Neuronal stem cell (in vitro differentiated cells): ENCODE measurements at regions not wholly inside any gene's neighbourhood (a gene's known extent, or its start where the extent isn't known, plus 50 kb on each side); places are given as distances from the start of the nearest gene placed in this dataset.

Experiments
- DNase-seq: peaks from one replicate; pipeline ENCODE4 v3.0.0-alpha.2; 2013; ENCODE audit warnings: low spot score
- H2AFZ ChIP-seq: one replicate; pipeline ENCODE4 v1.6.1; 2013; ENCODE audit warnings: mild to moderate bottlenecking, low read length, inconsistent platforms
- H2AK5ac ChIP-seq: 2 replicates; pipeline ENCODE4 v1.6.1; 2013; ENCODE audit warnings: low read depth, mild to moderate bottlenecking, inconsistent platforms, low read length, moderate library complexity, mixed read lengths
- H2BK120ac ChIP-seq: 2 replicates; pipeline ENCODE4 v1.6.1; 2013; ENCODE audit warnings: low read depth, mild to moderate bottlenecking, inconsistent platforms, low read length, moderate library complexity, mixed read lengths
- H2BK12ac ChIP-seq: one replicate; pipeline ENCODE4 v1.6.1; 2013; ENCODE audit warnings: low read length, inconsistent platforms
- H2BK15ac ChIP-seq: 2 replicates; pipeline ENCODE4 v1.6.1; 2013; ENCODE audit warnings: mild to moderate bottlenecking, low read length, inconsistent platforms, mixed read lengths
- H2BK5ac ChIP-seq: one replicate; pipeline ENCODE4 v1.6.1; 2013; ENCODE audit warnings: inconsistent platforms, mild to moderate bottlenecking, low read length, moderate library complexity
- H3K14ac ChIP-seq: one replicate; pipeline ENCODE4 v1.6.1; 2013; ENCODE audit warnings: low read length, inconsistent platforms
- H3K18ac ChIP-seq: 2 replicates; pipeline ENCODE4 v1.6.1; 2013; ENCODE audit warnings: low read length, inconsistent platforms
- H3K23ac ChIP-seq: 2 replicates; pipeline ENCODE4 v1.6.1; 2013; ENCODE audit warnings: low read depth, mild to moderate bottlenecking, mixed read lengths, low read length, inconsistent platforms; ENCODE audit not compliant: poor library complexity
- H3K27ac ChIP-seq: replicated peaks from 3 replicates; pipeline ENCODE4 v1.5.1; 2013; ENCODE audit warnings: low read length, inconsistent platforms
- H3K27me3 ChIP-seq, 3 experiments: 2 replicates each; pipeline ENCODE4 v1.6.1; 2013; ENCODE audit warnings: low read length in 3 of 3, mild to moderate bottlenecking in 2 of 3, inconsistent platforms in 1 of 3, low read depth in 1 of 3, mixed read lengths in 1 of 3, moderate library complexity in 1 of 3; ENCODE audit not compliant: control insufficient read depth in 3 of 3, insufficient read depth in 3 of 3
- H3K36me3 ChIP-seq, 2 donors: replicated peaks in 1 of 2; 2 replicates each; pipeline ENCODE4 v1.6.1; 2013; ENCODE audit warnings: low read length in 2 of 2; ENCODE audit not compliant: control insufficient read depth in 2 of 2, insufficient read depth in 2 of 2
- H3K4ac ChIP-seq: 2 replicates; pipeline ENCODE4 v1.6.1; 2013; ENCODE audit warnings: inconsistent platforms, mild to moderate bottlenecking, low read length, moderate library complexity
- H3K4me1 ChIP-seq, 2 donors: 1 replicate in 1 of 2; 2 replicates in 1 of 2; pipeline ENCODE4 v1.6.1; 2013; ENCODE audit warnings: low read length in 2 of 2, low read depth in 1 of 2; ENCODE audit not compliant: control insufficient read depth in 2 of 2, insufficient read depth in 1 of 2
- H3K4me2 ChIP-seq: one replicate; pipeline ENCODE4 v1.6.1; 2013; ENCODE audit warnings: mild to moderate bottlenecking, low read length, inconsistent platforms; ENCODE audit not compliant: insufficient read depth, poor library complexity, severe bottlenecking
- H3K4me3 ChIP-seq, 2 donors: 2 replicates each; pipeline ENCODE4 v1.5.1; 2013; ENCODE audit warnings: low read length in 2 of 2, mild to moderate bottlenecking in 2 of 2, inconsistent platforms in 1 of 2, moderate library complexity in 1 of 2
- H3K79me1 ChIP-seq: one replicate; pipeline ENCODE4 v1.6.1; 2013; ENCODE audit warnings: low read depth, mild to moderate bottlenecking, inconsistent platforms, low read length, moderate library complexity
- H3K9ac ChIP-seq: one replicate; pipeline ENCODE4 v1.6.1; 2013; ENCODE audit warnings: mild to moderate bottlenecking, low read depth, low read length, inconsistent platforms; ENCODE audit not compliant: poor library complexity
- H3K9me3 ChIP-seq, 2 donors: replicated peaks in 1 of 2; 2 replicates each; pipeline versions ENCODE3 to v1.6.1; 2013; ENCODE audit warnings: low read length in 2 of 2, mild to moderate bottlenecking in 2 of 2, inconsistent platforms in 1 of 2, low read depth in 1 of 2, mixed read lengths in 1 of 2, moderate library complexity in 1 of 2; ENCODE audit not compliant: control insufficient read depth in 2 of 2, insufficient read depth in 1 of 2
- H4K8ac ChIP-seq: one replicate; pipeline ENCODE4 v1.6.1; 2013; ENCODE audit warnings: low read depth, mild to moderate bottlenecking, inconsistent platforms, low read length, moderate library complexity
- H4K91ac ChIP-seq: one replicate; pipeline ENCODE4 v1.6.1; 2013; ENCODE audit warnings: low read length, low read depth, mild to moderate bottlenecking, inconsistent platforms; ENCODE audit not compliant: poor library complexity
- WGBS, 2 donors: extraction: QIAGEN DNeasy Blood & Tissue Kit; methylation state at CpG; one replicate each; pipeline ENCODE4 v1.1.7; 2013; ENCODE audit warnings: missing lambda C conversion rate in 2 of 2, mixed read lengths in 1 of 2; ENCODE audit not compliant: insufficient read length in 2 of 2, insufficient replicate concordance in 1 of 2; ENCODE audit errors: extremely low coverage in 2 of 2; 5-methylcytosine and 5-hydroxymethylcytosine counted together

DNA sequence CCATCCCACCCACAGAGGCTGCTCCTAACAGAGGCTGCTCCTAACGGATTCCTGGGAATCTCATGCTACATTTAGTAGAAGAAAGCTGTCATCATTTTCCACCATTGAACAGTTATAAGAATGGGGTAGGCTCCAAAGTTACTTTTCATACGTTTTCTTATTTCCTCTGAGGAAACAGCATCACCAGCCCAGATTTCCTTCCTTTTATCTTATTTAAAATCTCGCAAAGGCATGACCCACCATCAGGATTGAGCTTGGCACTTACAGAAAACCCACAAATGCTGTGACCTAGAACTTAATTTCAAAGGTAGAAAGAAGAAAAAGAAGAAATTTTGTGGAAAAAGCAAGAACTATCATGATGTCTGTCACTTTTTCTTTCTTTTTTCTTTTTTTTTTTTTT, 168.0 kb downstream of the LY86 start:
- H3K23ac ChIP-seq = no peak overlapping the region
- no peaks in the 10 kb centered on the region for H3K36me3 ChIP-seq
- no peak overlapping the region for H3K14ac ChIP-seq
- H3K27ac ChIP-seq = no peak overlapping the region
- no peaks in the 10 kb centered on the region for H3K79me1 ChIP-seq
- no peak overlapping the region for H3K18ac ChIP-seq
- H2BK120ac ChIP-seq = no peak overlapping the region
- no CpG with 5 or more reads among the region's 3 CpGs for WGBS, 2 donors
- no peak overlapping the region for H2AK5ac ChIP-seq
- no peak for DNase-seq
- no peak overlapping the region for H3K4me2 ChIP-seq
- H2AFZ ChIP-seq = no peak overlapping the region
- peaks cover 8 to 21% of the 10 kb centered on the region in 2 donors for H3K4me1 ChIP-seq
- H3K9me3 ChIP-seq = no peaks in the 10 kb centered on the region
- no peak overlapping the region for H3K9ac ChIP-seq
- H3K4ac ChIP-seq = no peak overlapping the region
- no peak overlapping the region for H4K91ac ChIP-seq
- H3K27me3 ChIP-seq = no peaks in the 10 kb centered on the region
- H2BK12ac ChIP-seq = no peak overlapping the region
- H3K4me3 ChIP-seq = no peak overlapping the region
- H2BK5ac ChIP-seq = no peak overlapping the region
- H4K8ac ChIP-seq = no peak overlapping the region
- H2BK15ac ChIP-seq = no peak overlapping the region

DNA sequence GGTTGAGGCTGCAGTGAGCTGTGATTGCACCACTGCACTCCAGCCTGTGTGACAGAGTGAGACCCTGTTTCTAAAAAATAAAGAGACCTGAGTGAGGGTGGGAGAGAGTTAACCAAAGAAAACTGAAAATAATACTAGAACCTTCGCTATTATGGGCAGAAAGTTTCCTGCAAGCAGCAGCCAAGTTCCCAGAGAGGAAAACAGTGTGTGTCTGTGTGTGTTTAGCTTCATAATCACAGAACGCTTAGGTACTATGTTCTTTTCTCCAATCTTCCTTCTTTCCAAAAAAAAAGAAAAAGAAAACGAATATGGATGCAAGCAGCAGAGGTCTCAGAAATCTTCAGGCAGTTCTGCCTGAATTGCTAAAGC, 170.0 kb downstream of the LY86 start:
- Histone ChIP-seq H3K23ac (no peak overlapping the region), H3K27me3 (no peaks in the 10 kb centered on the region), H3K4me2 (no peak overlapping the region), H3K18ac (no peak overlapping the region), H3K9ac (no peak overlapping the region), H3K4me3 (no peak overlapping the region), H2BK5ac (no peak overlapping the region), H4K91ac (no peak overlapping the region), H2BK15ac (peak overlapping the region; percentile 2), H3K4ac (no peak overlapping the region), H3K9me3 (no peaks in the 10 kb centered on the region), H3K14ac (no peak overlapping the region), H2BK120ac (no peak overlapping the region), H4K8ac (no peak overlapping the region), H2AFZ (peak overlapping the region; percentile 86), H2AK5ac (peak overlapping the region; percentile 26), H3K79me1 (no peaks in the 10 kb centered on the region), H3K27ac (peak overlapping the region; percentile 28), H3K36me3 (no peaks in the 10 kb centered on the region), H2BK12ac (no peak overlapping the region), H3K4me1 (peaks cover 8 to 11% of the 10 kb centered on the region in 2 donors)
- no peak for DNase-seq
- WGBS, 2 donors = no CpG with 5 or more reads among the region's 3 CpGs

- H2BK12ac ChIP-seq = no peak overlapping the region
- peak overlapping the region; percentile 46 for H2BK5ac ChIP-seq
- no peak overlapping the region for H2BK120ac ChIP-seq
- H2AFZ ChIP-seq = peak overlapping the region; percentile 86
- peak; percentile 84 for DNase-seq
- H3K18ac ChIP-seq = peak overlapping the region; percentile 86
- H3K9me3 ChIP-seq = no peaks in the 10 kb centered on the region
- H2AK5ac ChIP-seq = peak overlapping the region; percentile 6
- H3K27me3 ChIP-seq = no peaks in the 10 kb centered on the region
- H3K9ac ChIP-seq = peak overlapping the region; percentile 37
- no peaks in the 10 kb centered on the region for H3K36me3 ChIP-seq
- H3K4me3 ChIP-seq = no peak overlapping the region
- peak overlapping the region; percentile 2 for H2BK15ac ChIP-seq
- no peak overlapping the region for H3K4ac ChIP-seq
- H3K27ac ChIP-seq = peak overlapping the region; percentile 41
- no CpG with 5 or more reads among the region's 22 CpGs for WGBS, 2 donors
- H4K91ac ChIP-seq = no peak overlapping the region
- H3K4me1 ChIP-seq = peaks cover 8 to 11% of the 10 kb centered on the region in 2 donors
- H3K4me2 ChIP-seq = peak overlapping the region; percentile 47
- H4K8ac ChIP-seq = no peak overlapping the region
- no peak overlapping the region for H3K14ac ChIP-seq
- no peak overlapping the region for H3K23ac ChIP-seq
- no peaks in the 10 kb centered on the region for H3K79me1 ChIP-seq
Measured at GRCh38 chr6:6758915-6759654, 170.6 kb downstream of the LY86 start.

DNA sequence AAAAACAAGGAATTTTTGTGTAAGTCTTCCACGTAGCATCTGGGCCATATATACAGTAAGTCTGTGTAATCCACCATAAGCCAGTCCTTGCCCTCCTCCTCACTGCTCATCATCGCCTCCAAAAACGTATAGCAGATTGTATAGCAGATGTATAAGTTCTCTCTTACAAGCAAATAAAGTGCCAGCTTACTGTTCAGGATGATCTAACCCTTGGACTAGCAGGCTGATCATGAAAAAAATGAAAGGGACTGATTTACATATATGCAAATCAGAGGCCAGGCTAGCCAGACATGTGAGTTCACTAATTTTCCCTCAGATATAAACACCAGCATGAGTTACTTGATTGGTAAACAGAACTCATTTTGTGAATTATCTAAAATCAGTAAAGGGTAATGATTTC, 171.5 kb downstream of the LY86 start:
- H3K9ac ChIP-seq = no peak overlapping the region
- DNase-seq = no peak
- H3K36me3 ChIP-seq = no peaks in the 10 kb centered on the region
- no peak overlapping the region for H3K4me3 ChIP-seq
- H2AFZ ChIP-seq = no peak overlapping the region
- H3K79me1 ChIP-seq = no peaks in the 10 kb centered on the region
- no CpG with 5 or more reads among the region's 3 CpGs for WGBS, 2 donors
- no peaks in the 10 kb centered on the region for H3K9me3 ChIP-seq
- H3K27ac ChIP-seq = no peak overlapping the region
- H2BK120ac ChIP-seq = no peak overlapping the region
- no peak overlapping the region for H4K8ac ChIP-seq
- H3K4me2 ChIP-seq = no peak overlapping the region
- H3K18ac ChIP-seq = no peak overlapping the region
- H3K14ac ChIP-seq = no peak overlapping the region
- no peak overlapping the region for H3K4ac ChIP-seq
- no peak overlapping the region for H4K91ac ChIP-seq
- peak overlapping the region; percentile 75 for H2BK15ac ChIP-seq
- peak overlapping the region; percentile 46 for H2BK5ac ChIP-seq
- no peak overlapping the region for H3K23ac ChIP-seq
- H2AK5ac ChIP-seq = peak overlapping the region; percentile 6
- H3K27me3 ChIP-seq = no peaks in the 10 kb centered on the region
- no peak overlapping the region for H2BK12ac ChIP-seq
- H3K4me1 ChIP-seq = peaks cover 8 to 11% of the 10 kb centered on the region in 2 donors
